Fibroblast of the aortic adventitia (primary cell): ENCODE measurements at regions not wholly inside any gene's neighbourhood (a gene's known extent, or its start where the extent isn't known, plus 50 kb on each side); places are given as distances from the start of the nearest gene placed in this dataset.
"Not testable (repeated sequence)": the region's sequence is repeated elsewhere in the genome, so short reads cannot be mapped to it uniquely, and the experiment has no call there.

Source experiments
- DNase-seq: peaks from one replicate; pipeline ENCODE4 v3.0.0-alpha.2; 2010; ENCODE audit warnings: low read depth
- H3K4me3 ChIP-seq: 2 replicates; pipeline ENCODE4 v1.5.1; 2011; ENCODE audit warnings: low read depth, mild to moderate bottlenecking, control low read depth, low read length, moderate library complexity
- TF ChIP-seq, protein P1 (sequence below): IDR thresholded peaks from 2 replicates; pipeline ENCODE4 v1.5.1; 2011; ENCODE audit warnings: mild to moderate bottlenecking, low read length, control low read depth, inconsistent platforms; ENCODE audit not compliant: insufficient read depth

DNA sequence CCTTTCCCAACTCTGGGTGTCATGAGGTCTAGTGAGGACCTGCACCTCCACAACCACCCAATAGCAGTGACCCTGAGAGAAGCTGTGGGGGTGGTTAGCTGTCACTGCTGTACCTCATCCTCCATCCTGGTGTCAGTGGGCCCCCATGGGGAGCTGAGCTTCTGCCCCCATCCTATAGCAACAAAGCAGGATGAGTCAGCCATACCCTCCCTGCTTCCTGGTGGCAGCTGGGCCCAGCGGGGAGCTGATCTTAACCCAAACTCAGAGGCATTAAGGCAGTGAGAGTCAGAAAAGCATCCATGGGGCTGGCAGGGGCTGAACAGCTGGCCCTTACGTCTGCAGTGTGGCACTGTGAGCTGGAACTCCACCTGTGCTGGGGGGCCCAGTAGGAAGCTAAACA, 247.8 kb upstream of the HDAC4 start:
- TF ChIP-seq, protein P1, sequence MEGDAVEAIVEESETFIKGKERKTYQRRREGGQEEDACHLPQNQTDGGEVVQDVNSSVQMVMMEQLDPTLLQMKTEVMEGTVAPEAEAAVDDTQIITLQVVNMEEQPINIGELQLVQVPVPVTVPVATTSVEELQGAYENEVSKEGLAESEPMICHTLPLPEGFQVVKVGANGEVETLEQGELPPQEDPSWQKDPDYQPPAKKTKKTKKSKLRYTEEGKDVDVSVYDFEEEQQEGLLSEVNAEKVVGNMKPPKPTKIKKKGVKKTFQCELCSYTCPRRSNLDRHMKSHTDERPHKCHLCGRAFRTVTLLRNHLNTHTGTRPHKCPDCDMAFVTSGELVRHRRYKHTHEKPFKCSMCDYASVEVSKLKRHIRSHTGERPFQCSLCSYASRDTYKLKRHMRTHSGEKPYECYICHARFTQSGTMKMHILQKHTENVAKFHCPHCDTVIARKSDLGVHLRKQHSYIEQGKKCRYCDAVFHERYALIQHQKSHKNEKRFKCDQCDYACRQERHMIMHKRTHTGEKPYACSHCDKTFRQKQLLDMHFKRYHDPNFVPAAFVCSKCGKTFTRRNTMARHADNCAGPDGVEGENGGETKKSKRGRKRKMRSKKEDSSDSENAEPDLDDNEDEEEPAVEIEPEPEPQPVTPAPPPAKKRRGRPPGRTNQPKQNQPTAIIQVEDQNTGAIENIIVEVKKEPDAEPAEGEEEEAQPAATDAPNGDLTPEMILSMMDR = no peak
- no peak for DNase-seq
- H3K4me3 ChIP-seq = no peak overlapping the region

DNA sequence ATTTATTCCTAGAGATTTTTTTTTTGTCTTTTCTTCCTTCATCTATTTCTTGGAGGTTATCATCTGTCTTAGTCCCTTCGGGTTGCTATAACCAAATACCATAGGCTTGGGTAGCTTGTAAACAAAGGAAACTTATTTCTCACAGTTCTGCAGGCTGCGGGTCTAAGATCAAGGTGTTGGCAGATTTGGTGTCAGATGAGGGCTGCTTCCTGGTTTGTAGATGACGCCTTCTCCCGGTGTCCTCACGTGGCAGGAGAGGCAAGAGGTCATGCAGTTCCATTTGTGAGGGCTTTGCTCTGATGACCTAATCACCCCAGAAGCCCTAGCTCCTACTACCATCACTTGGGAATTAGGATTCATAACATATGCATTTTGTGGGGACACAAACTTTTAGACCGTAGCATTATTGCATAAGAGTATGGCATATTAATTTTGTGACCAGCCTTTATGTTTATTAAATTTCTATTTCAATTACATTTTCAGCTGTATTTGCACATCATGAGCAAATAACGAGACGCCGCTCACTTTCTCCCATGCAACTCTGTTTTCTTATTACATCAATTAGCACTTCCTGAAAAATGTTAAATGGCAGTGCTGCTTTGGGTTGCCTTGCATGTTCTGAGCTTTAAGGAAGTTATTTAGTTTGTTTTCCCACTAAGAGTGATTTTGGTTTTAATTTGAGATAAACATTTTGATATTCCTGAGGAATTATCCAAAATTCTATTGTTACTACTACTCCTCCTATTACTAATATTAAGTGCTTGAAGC, 246.4 kb upstream of the HDAC4 start:
- no peak overlapping the region for H3K4me3 ChIP-seq
- no peak for DNase-seq
- TF ChIP-seq, protein P1 = no peak

DNA sequence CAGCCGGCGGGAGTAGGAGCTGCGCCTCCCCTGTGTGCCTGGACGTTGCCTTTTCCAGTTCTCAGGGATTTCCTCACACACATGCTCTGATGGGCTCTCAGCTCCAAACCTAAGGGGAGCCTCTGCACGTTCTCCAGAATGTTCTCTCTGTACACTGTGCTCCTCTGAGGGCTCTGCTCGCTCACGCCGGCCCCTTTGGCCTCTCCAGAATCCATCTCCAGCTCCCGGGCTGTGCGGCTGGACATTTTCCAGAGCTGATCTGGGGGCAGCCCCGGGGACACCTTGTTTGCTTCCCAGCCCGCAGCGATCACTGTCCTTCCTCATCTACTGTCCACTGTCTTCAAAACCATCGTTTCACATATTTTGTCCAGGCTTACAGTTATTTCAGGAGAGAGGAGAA, 245.4 kb upstream of the HDAC4 start:
- TF ChIP-seq, protein P1 = no peak
- DNase-seq = no peak

DNA sequence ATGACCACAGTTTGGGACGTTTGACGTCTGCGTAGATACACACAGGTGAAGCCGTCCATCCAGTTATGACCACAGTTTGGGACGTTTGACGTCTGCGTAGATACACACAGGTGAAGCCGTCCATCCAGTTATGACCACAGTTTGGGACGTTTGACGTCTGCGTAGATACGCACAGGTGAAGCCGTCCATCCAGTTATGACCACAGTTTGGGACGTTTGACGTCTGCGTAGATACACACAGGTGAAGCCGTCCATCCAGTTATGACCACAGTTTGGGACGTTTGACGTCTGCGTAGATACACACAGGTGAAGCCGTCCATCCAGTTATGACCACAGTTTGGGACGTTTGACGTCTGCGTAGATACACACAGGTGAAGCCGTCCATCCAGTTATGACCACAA, 243.8 kb upstream of the HDAC4 start:
- H3K4me3 ChIP-seq, DNase-seq: not testable (repeated sequence)

More for the DNA sequence above, 245.4 kb upstream of the HDAC4 start:
- no peak overlapping the region for H3K4me3 ChIP-seq

DNA sequence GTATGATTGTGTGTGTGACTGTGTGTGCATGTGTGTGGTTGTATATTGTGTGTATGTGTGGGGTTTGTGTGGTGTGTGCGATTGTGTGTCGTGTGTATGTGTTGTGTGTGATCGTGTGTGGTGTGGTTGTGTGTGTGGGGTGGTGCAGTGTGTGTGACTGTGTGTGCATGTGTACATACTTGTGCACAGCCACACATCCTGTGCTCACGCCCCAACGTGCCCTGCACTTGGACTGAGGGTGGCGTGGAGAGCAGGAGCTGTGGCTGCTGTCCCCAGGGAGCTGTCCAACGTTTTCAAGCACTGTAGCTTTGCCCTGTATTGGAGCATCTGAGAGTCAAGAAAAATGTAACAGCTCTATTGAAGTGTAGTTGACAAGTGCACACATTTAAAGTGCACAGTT, 243.2 kb upstream of the HDAC4 start:
- TF ChIP-seq, protein P1 = no peak
- no peak overlapping the region for H3K4me3 ChIP-seq
- DNase-seq = peak; percentile 8

DNA sequence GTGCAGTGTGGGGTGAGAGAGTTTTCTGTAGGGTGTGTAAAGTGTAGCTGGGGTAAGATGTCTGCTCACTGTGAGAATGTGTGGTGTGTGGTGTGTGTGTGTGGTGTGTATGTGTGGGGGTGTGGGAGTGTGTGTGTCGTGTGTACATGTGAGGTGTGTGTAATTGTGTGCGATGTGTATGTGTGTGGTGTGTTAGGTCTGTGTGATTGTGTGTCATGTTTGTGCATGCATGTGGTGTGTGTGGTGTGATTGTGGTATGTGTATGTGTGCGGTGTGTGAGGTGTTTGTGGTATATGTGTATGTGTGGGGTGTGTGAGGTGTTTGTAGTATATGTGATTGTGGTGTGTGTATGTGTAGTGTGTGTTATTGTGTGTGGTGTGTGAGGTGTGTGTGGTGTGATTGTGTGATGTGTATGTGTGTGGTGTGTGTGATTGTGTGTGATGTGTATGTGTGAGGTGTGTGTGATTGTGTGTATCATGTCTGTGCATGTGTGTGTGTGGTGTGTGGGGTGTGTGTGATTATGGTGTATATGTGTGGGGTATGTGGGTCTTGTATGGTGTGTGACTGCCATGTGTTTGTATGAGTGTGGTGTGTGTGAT, 241.7 kb upstream of the HDAC4 start:
- no peak for DNase-seq
- no peak overlapping the region for H3K4me3 ChIP-seq
- TF ChIP-seq, protein P1 = no peak

DNA sequence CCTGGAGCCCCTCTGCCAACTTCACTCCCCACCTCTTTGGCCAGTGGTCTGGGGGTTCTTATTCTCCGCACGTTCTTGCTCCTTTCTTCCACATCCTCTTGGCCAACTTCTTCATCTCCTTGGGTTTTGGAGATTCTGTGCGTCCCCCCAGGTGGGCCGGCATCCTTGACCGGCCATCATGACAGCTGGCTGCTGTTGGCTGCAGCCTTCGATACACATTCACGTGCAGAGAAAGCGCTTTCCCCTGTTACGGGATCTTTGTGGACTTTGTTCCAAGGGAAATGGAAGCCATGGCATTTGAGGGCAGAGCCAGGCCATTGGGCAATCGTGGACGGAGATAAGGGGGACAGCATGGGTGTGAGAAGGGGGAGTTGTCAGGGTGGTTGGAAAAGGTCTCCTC, 241.1 kb upstream of the HDAC4 start:
- not testable (repeated sequence) for H3K4me3 ChIP-seq, DNase-seq
